ENCODE measurements at regions not wholly inside any gene's neighbourhood (a gene's known extent, or its start where the extent isn't known, plus 50 kb on each side); places are given as distances from the start of the nearest gene placed in this dataset.

DNA sequence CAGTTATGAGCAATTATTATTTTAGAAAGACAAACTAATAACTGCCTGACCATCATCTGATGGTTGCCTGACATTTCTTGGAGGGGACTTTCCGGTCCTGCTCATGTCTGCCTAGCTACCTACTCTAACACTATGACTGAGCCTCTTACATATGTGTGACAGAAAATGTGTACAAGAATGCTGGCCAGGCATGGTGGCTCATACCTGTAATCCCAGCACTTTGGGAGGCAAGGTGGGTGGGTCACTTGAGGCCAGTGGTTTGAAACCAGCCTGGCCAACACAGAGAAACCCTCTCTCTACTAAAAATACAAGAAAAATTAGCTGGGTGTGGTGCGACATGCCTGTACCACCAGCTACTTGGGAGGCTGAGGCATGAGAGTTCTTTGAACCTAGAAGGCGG is 666.3 kb downstream of the KCNJ3 start:
- TF ChIP-seq, protein P1, sequence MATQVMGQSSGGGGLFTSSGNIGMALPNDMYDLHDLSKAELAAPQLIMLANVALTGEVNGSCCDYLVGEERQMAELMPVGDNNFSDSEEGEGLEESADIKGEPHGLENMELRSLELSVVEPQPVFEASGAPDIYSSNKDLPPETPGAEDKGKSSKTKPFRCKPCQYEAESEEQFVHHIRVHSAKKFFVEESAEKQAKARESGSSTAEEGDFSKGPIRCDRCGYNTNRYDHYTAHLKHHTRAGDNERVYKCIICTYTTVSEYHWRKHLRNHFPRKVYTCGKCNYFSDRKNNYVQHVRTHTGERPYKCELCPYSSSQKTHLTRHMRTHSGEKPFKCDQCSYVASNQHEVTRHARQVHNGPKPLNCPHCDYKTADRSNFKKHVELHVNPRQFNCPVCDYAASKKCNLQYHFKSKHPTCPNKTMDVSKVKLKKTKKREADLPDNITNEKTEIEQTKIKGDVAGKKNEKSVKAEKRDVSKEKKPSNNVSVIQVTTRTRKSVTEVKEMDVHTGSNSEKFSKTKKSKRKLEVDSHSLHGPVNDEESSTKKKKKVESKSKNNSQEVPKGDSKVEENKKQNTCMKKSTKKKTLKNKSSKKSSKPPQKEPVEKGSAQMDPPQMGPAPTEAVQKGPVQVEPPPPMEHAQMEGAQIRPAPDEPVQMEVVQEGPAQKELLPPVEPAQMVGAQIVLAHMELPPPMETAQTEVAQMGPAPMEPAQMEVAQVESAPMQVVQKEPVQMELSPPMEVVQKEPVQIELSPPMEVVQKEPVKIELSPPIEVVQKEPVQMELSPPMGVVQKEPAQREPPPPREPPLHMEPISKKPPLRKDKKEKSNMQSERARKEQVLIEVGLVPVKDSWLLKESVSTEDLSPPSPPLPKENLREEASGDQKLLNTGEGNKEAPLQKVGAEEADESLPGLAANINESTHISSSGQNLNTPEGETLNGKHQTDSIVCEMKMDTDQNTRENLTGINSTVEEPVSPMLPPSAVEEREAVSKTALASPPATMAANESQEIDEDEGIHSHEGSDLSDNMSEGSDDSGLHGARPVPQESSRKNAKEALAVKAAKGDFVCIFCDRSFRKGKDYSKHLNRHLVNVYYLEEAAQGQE (IDR thresholded peaks at IDR 0.05), result no peak
- TF ChIP-seq, protein P2, sequence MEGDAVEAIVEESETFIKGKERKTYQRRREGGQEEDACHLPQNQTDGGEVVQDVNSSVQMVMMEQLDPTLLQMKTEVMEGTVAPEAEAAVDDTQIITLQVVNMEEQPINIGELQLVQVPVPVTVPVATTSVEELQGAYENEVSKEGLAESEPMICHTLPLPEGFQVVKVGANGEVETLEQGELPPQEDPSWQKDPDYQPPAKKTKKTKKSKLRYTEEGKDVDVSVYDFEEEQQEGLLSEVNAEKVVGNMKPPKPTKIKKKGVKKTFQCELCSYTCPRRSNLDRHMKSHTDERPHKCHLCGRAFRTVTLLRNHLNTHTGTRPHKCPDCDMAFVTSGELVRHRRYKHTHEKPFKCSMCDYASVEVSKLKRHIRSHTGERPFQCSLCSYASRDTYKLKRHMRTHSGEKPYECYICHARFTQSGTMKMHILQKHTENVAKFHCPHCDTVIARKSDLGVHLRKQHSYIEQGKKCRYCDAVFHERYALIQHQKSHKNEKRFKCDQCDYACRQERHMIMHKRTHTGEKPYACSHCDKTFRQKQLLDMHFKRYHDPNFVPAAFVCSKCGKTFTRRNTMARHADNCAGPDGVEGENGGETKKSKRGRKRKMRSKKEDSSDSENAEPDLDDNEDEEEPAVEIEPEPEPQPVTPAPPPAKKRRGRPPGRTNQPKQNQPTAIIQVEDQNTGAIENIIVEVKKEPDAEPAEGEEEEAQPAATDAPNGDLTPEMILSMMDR (IDR thresholded peaks at IDR 0.05), result no peak
- TF ChIP-seq POLR2A (IDR thresholded peaks at IDR 0.05; ENCODE audit: low read length) (no peak), NPAS2 (CRISPR knock-in tag; IDR thresholded peaks at IDR 0.05; ENCODE audit: borderline replicate concordance) (no peak), CBX8 (IDR thresholded peaks at IDR 0.05) (no peak), KDM1A (IDR thresholded peaks at IDR 0.05; ENCODE audit: low read depth) (no peak), CHD2 (IDR thresholded peaks at IDR 0.05; ENCODE audit: low read length, partially characterized antibody) (no peak), RAD21 (conservative IDR thresholded peaks at IDR 0.05 in 1 of 2, IDR thresholded peaks at IDR 0.05 in 1 of 2) (no peak)

Measured in A549 (cell line).